BJ (cell line): ENCODE measurements at regions not wholly inside any gene's neighbourhood (a gene's known extent, or its start where the extent isn't known, plus 50 kb on each side); places are given as distances from the start of the nearest gene placed in this dataset.

Experiments used
- CTCF ChIA-PET: fragments of 350-600 bp; formaldehyde crosslinking; extraction: SDS; loops from one replicate; lab custom pipeline; 2021; ENCODE audit warnings: antibody characterized with exemption, inconsistent platforms; lab: Yijun Ruan, JAX
- POLR2A ChIA-PET: fragments of 300-600 bp; sonication (Branson Sonifier 250); formaldehyde crosslinking; extraction: SDS; loops from one replicate; lab custom pipeline; 2021; ENCODE audit warnings: antibody characterized with exemption; lab: Charles Lee
- DNase-seq: peaks from one replicate; pipeline ENCODE4 v3.0.0-alpha.2; 2011; ENCODE audit warnings: low read depth
- H3K27me3 ChIP-seq: 2 replicates; pipeline ENCODE4 v1.6.0; 2011; ENCODE audit warnings: low read length; ENCODE audit not compliant: control insufficient read depth, insufficient read depth
- H3K36me3 ChIP-seq: 2 replicates; pipeline ENCODE4 v1.5.1; 2011; ENCODE audit warnings: low read length; ENCODE audit not compliant: control insufficient read depth, insufficient read depth
- H3K4me3 ChIP-seq: 2 replicates; pipeline ENCODE4 v1.5.1; 2011; ENCODE audit warnings: low read depth, mild to moderate bottlenecking, control low read depth, low read length
- CTCF ChIP-seq: IDR thresholded peaks from 2 replicates; pipeline ENCODE4 v1.5.1; 2011; ENCODE audit warnings: low read depth, mild to moderate bottlenecking, control low read depth, inconsistent platforms, low read length, moderate library complexity; ENCODE audit not compliant: insufficient read depth

GRCh38 chr7:131620673-131621609 lies 64.5 kb upstream of the PODXL start:
- no peak for TF ChIP-seq CTCF
- H3K36me3 ChIP-seq = no peaks in the 10 kb centered on the region
- no peak for DNase-seq
- peaks cover 5% of the 10 kb centered on the region; the same call in 1 of the 2 replicates for H3K27me3 ChIP-seq
- POLR2A ChIA-PET = no interaction called here
- CTCF ChIA-PET = interaction anchor here (1.0 kb wide), 1 partner anchor 113 kb away, joined by 5 read pairs; no protein-coding TSS in a partner anchor
- no peak overlapping the region for H3K4me3 ChIP-seq

GRCh38 chr7:131619336-131620305 lies 63.2 kb upstream of the PODXL start:
- peaks cover 5% of the 10 kb centered on the region; the same call in 1 of the 2 replicates for H3K27me3 ChIP-seq
- ChIA-PET POLR2A (no interaction called here), CTCF (no interaction called here)
- TF ChIP-seq CTCF = no peak
- H3K36me3 ChIP-seq = no peaks in the 10 kb centered on the region
- DNase-seq = no peak
- H3K4me3 ChIP-seq = no peak overlapping the region

GRCh38 chr7:131618391-131618790 lies 62.0 kb upstream of the PODXL start:
- Histone ChIP-seq H3K27me3 (peaks cover 8% of the 10 kb centered on the region), H3K36me3 (no peaks in the 10 kb centered on the region), H3K4me3 (no peak overlapping the region)
- ChIA-PET CTCF (interaction anchor here (1.4 kb wide), 1 partner anchor 36 kb away, joined by 5 read pairs; no protein-coding TSS in a partner anchor), POLR2A (no interaction called here)
- DNase-seq = no peak
- no peak for TF ChIP-seq CTCF

- DNase-seq = no peak
- no peak for TF ChIP-seq CTCF
- CTCF ChIA-PET = interaction anchor here (0.6 to 1.2 kb wide), 2 partner anchors 53 to 79 kb away, joined by 3 read pairs; no protein-coding TSS in a partner anchor
- Histone ChIP-seq H3K4me3 (no peak overlapping the region), H3K36me3 (no peaks in the 10 kb centered on the region), H3K27me3 (peaks cover 10% of the 10 kb centered on the region)
- POLR2A ChIA-PET = no interaction called here
These were observed 60.2 kb upstream of the PODXL start for GRCh38 chr7:131616487-131617200.
